HG02588 (cell line): ENCODE measurements at regions not wholly inside any gene's neighbourhood (a gene's known extent, or its start where the extent isn't known, plus 50 kb on each side); places are given as distances from the start of the nearest gene placed in this dataset.

Experiments used
- ATAC-seq: cut with Tn5 transposase; IDR thresholded peaks from one replicate; pipeline ENCODE4 v1.9.1; 2021; ENCODE audit warnings: mild to moderate bottlenecking, moderate library complexity; ENCODE audit not compliant: unreplicated experiment

- no peak for ATAC-seq
Observed at GRCh38 chr12:18898470-18898869, 160.6 kb downstream of the CAPZA3 start.

GRCh38 chr12:18899162-18899561, 161.2 kb downstream of the CAPZA3 start:
- no peak for ATAC-seq

GRCh38 chr12:18899678-18900317, 161.9 kb downstream of the CAPZA3 start:
- ATAC-seq: no peak

GRCh38 chr12:18905134-18905533, 167.2 kb downstream of the CAPZA3 start:
- ATAC-seq: no peak

GRCh38 chr12:18906395-18906794, 168.5 kb downstream of the CAPZA3 start:
- no peak for ATAC-seq

- ATAC-seq: no peak
Observed at GRCh38 chr12:18907127-18907526, 169.2 kb downstream of the CAPZA3 start.

- ATAC-seq: no peak
Observed at GRCh38 chr12:18907728-18908127, 169.8 kb downstream of the CAPZA3 start.

GRCh38 chr12:18908191-18908590, 170.3 kb downstream of the CAPZA3 start:
- ATAC-seq: no peak

GRCh38 chr12:18919871-18920511, 182.1 kb downstream of the CAPZA3 start:
- ATAC-seq: no peak

GRCh38 chr12:18922851-18923250, 184.9 kb downstream of the CAPZA3 start:
- no peak for ATAC-seq

- ATAC-seq: no peak
Observed at GRCh38 chr12:18923721-18924120, 185.8 kb downstream of the CAPZA3 start.

- ATAC-seq: no peak
Observed at GRCh38 chr12:18926188-18926587, 188.3 kb downstream of the CAPZA3 start.

- ATAC-seq: no peak
Observed at GRCh38 chr12:18932211-18932610, 194.3 kb downstream of the CAPZA3 start.

- no peak for ATAC-seq
Observed at GRCh38 chr12:18932715-18933114, 194.8 kb downstream of the CAPZA3 start.

- ATAC-seq: no peak
Observed at GRCh38 chr12:18935371-18935965, 194.1 kb upstream of the PLEKHA5 start.

GRCh38 chr12:18939051-18939450, 190.5 kb upstream of the PLEKHA5 start:
- no peak for ATAC-seq

- no peak for ATAC-seq
Observed at GRCh38 chr12:18942669-18943068, 186.9 kb upstream of the PLEKHA5 start.

GRCh38 chr12:18943200-18943599, 186.3 kb upstream of the PLEKHA5 start:
- ATAC-seq: no peak

- ATAC-seq: no peak
Observed at GRCh38 chr12:18946106-18946505, 183.4 kb upstream of the PLEKHA5 start.

GRCh38 chr12:18951218-18951617, 178.3 kb upstream of the PLEKHA5 start:
- no peak for ATAC-seq

GRCh38 chr12:18953505-18953904, 176.0 kb upstream of the PLEKHA5 start:
- ATAC-seq: no peak

GRCh38 chr12:18955594-18955993, 173.9 kb upstream of the PLEKHA5 start:
- ATAC-seq: no peak
